ENCODE measurements at regions not wholly inside any gene's neighbourhood (a gene's known extent, or its start where the extent isn't known, plus 50 kb on each side); places are given as distances from the start of the nearest gene placed in this dataset.

GRCh38 chr18:42287047-42287446 is 332.0 kb downstream of the PIK3C3 start:
- Histone ChIP-seq H3K27me3 (ENCODE audit: insufficient read depth, low read length) (no peaks in the 10 kb centered on the region), H3K27ac (ENCODE audit: insufficient read length, low read depth, low read length) (no peak overlapping the region), H3K18ac (ENCODE audit: insufficient read length, low read depth, low read length) (no peak overlapping the region), H3K23ac (ENCODE audit: insufficient read length, low read depth, low read length) (no peak overlapping the region), H4K8ac (replicated peaks; ENCODE audit: insufficient read length, low read depth, low read length) (no peak overlapping the region), H3K9ac (ENCODE audit: extremely low read depth, insufficient read length, low read length) (no peak overlapping the region), H3K23me2 (ENCODE audit: insufficient read length, low read depth, low read length, poor library complexity, severe bottlenecking) (no peaks in the 10 kb centered on the region), H3K9me3 (ENCODE audit: control insufficient read depth, low read depth, low read length) (no peaks in the 10 kb centered on the region), H4K91ac (ENCODE audit: insufficient read length, low read depth, low read length) (no peak overlapping the region), H3K79me2 (ENCODE audit: insufficient read depth, low read length) (no peaks in the 10 kb centered on the region), H3K4me1 (ENCODE audit: insufficient read depth, low read length) (no peaks in the 10 kb centered on the region), H2BK15ac (ENCODE audit: low read depth, low read length) (no peak overlapping the region), H4K5ac (ENCODE audit: insufficient read length, low read depth, low read length) (no peak overlapping the region), H2BK20ac (ENCODE audit: low read depth, low read length, poor library complexity, severe bottlenecking) (no peak overlapping the region), H2BK120ac (ENCODE audit: low read depth, low read length, poor library complexity, severe bottlenecking) (no peak overlapping the region), H3K56ac (ENCODE audit: insufficient read length, low read depth, low read length) (no peak overlapping the region), H3K4me2 (ENCODE audit: insufficient read depth, insufficient read length, low read length) (no peak overlapping the region), H2AFZ (ENCODE audit: low read length) (no peak overlapping the region), H3K79me1 (ENCODE audit: insufficient read depth, low read depth, low read length, poor library complexity, severe bottlenecking) (no peaks in the 10 kb centered on the region), H3T11ph (ENCODE audit: low read length) (no peak overlapping the region), H3K4ac (ENCODE audit: low read depth, low read length) (no peak overlapping the region), H2BK5ac (ENCODE audit: insufficient read length, low read length) (no peak overlapping the region), H2BK12ac (ENCODE audit: insufficient read length, low read depth, low read length) (no peak overlapping the region), H3K14ac (ENCODE audit: insufficient read depth, low read length) (no peak overlapping the region), H2AK5ac (ENCODE audit: insufficient read length, low read length) (no peak overlapping the region), H4K20me1 (ENCODE audit: control insufficient read depth, insufficient read depth, insufficient read length) (no peaks in the 10 kb centered on the region)
- Mint-ChIP-seq H3K27ac (no peak overlapping the region; a peak in 1 of 7 replicates), H3K27me3 (ENCODE audit: low read depth) (no peaks in the 10 kb centered on the region), H3K4me1 (peaks cover 4 to 5% of the 10 kb centered on the region in 2 experiments; a peak in 2 of 4 replicates), H3K4me3 (no peak overlapping the region), H3K36me3 (ENCODE audit: insufficient read depth in 1 of 3, low read depth in 3 of 3) (no peaks in the 10 kb centered on the region), H3K9me3 (no peaks in the 10 kb centered on the region)
- TF ChIP-seq CTCF (conservative IDR thresholded peaks at IDR 0.05), result no peak
- DNase-seq, result no peak
- no CpG with 5 or more reads among the region's 1 CpG for WGBS (ENCODE audit: extremely low coverage, insufficient read length, low lambda C conversion rate)
